ENCODE measurements at regions not wholly inside any gene's neighbourhood (a gene's known extent, or its start where the extent isn't known, plus 50 kb on each side); places are given as distances from the start of the nearest gene placed in this dataset.

- H3K36me3 Mint-ChIP-seq: no peaks in the 10 kb centered on the region
- H3K27ac Mint-ChIP-seq: no peak overlapping the region
- no peak for DNase-seq (ENCODE audit: low spot score in 2 of 2)
- no peak for ATAC-seq
- H3K9me3 Mint-ChIP-seq: no peaks in the 10 kb centered on the region
Measured at GRCh38 chr15:66649235-66649984, 52.6 kb upstream of the SMAD6 start.

GRCh38 chr15:66650433-66650832, 51.6 kb upstream of the SMAD6 start:
- no peaks in the 10 kb centered on the region for H3K9me3 Mint-ChIP-seq
- no peaks in the 10 kb centered on the region for H3K36me3 Mint-ChIP-seq
- ATAC-seq (no peak), DNase-seq (ENCODE audit: low spot score in 2 of 2) (no peak)
- no peak overlapping the region for H3K27ac Mint-ChIP-seq

- DNase-seq (ENCODE audit: low spot score in 2 of 2) (no peak), ATAC-seq (no peak)
- no peak overlapping the region for H3K27ac Mint-ChIP-seq
- no peaks in the 10 kb centered on the region for H3K9me3 Mint-ChIP-seq
- H3K36me3 Mint-ChIP-seq: no peaks in the 10 kb centered on the region
Measured at GRCh38 chr15:66651198-66651597, 50.8 kb upstream of the SMAD6 start.

- no peaks in the 10 kb centered on the region for H3K9me3 Mint-ChIP-seq
- H3K27ac Mint-ChIP-seq: no peak overlapping the region
- DNase-seq (ENCODE audit: low spot score in 2 of 2) (no peak), ATAC-seq (no peak)
- no peaks in the 10 kb centered on the region for H3K36me3 Mint-ChIP-seq
Measured at GRCh38 chr15:66651913-66652642, 50.0 kb upstream of the SMAD6 start.

Data from activated naive CD4-positive, alpha-beta T cell treated with anti-CD3 and anti-CD28 coated beads, Interleukin-2, amount 50 U/mL, for 72 hours (primary cell).